GM12875 (cell line): ENCODE measurements at regions not wholly inside any gene's neighbourhood (a gene's known extent, or its start where the extent isn't known, plus 50 kb on each side); places are given as distances from the start of the nearest gene placed in this dataset.

ENCODE experiments used
- H3K4me3 ChIP-seq: one replicate; pipeline ENCODE4 v1.5.1; 2011; ENCODE audit warnings: low read depth, low read length, control low read depth
- CTCF ChIP-seq: IDR thresholded peaks from 2 replicates; pipeline ENCODE4 v1.5.1; 2011; ENCODE audit warnings: low read depth, mild to moderate bottlenecking, control low read depth, inconsistent platforms, low read length, moderate library complexity, borderline replicate concordance; ENCODE audit not compliant: insufficient read depth

GRCh38 chr11:128157423-128158298, 429.7 kb downstream of the ETS1 start:
- H3K4me3 ChIP-seq = no peak overlapping the region
- TF ChIP-seq CTCF = peak; percentile 62

GRCh38 chr11:128156486-128156885, 430.9 kb downstream of the ETS1 start:
- no peak overlapping the region for H3K4me3 ChIP-seq
- no peak for TF ChIP-seq CTCF

GRCh38 chr11:128155590-128155989, 431.8 kb downstream of the ETS1 start:
- no peak overlapping the region for H3K4me3 ChIP-seq

GRCh38 chr11:128153697-128154048, 433.7 kb downstream of the ETS1 start:
- no peak for TF ChIP-seq CTCF

More at GRCh38 chr11:128155590-128155989, 431.8 kb downstream of the ETS1 start:
- TF ChIP-seq CTCF = no peak

GRCh38 chr11:128152796-128153696, 434.3 kb downstream of the ETS1 start:
- no peak overlapping the region for H3K4me3 ChIP-seq
- no peak for TF ChIP-seq CTCF

More at GRCh38 chr11:128153697-128154048, 433.7 kb downstream of the ETS1 start:
- no peak overlapping the region for H3K4me3 ChIP-seq

GRCh38 chr11:128151780-128152179, 435.6 kb downstream of the ETS1 start:
- H3K4me3 ChIP-seq = no peak overlapping the region
- no peak for TF ChIP-seq CTCF
